ENCODE measurements at regions not wholly inside any gene's neighbourhood (a gene's known extent, or its start where the extent isn't known, plus 50 kb on each side); places are given as distances from the start of the nearest gene placed in this dataset.

GRCh38 chr22:48431536-48432315 lies 1395.9 kb downstream of the BRD1 start:
- Histone ChIP-seq H3K27ac (ENCODE audit: low read depth, low read length) (no peak overlapping the region), H3K9me2 (ENCODE audit: insufficient read depth) (no peaks in the 10 kb centered on the region), H3K9me3 (ENCODE audit: control insufficient read depth in 1 of 2, insufficient read depth in 1 of 2, low read depth in 1 of 2, low read length in 2 of 2) (no peaks in the 10 kb centered on the region), H3K4me3 (replicated peaks in 1 of 2; ENCODE audit: low read depth in 1 of 2, low read length in 2 of 2) (no peak overlapping the region), H3K4me1 (ENCODE audit: control insufficient read depth in 1 of 2, insufficient read depth in 2 of 2, low read length in 2 of 2) (no peaks in the 10 kb centered on the region), H3K9ac (ENCODE audit: low read length) (no peak overlapping the region), H3K27me3 (ENCODE audit: insufficient read depth, low read length) (no peaks in the 10 kb centered on the region; the same call in 1 of the 2 replicates), H2AFZ (ENCODE audit: low read depth, low read length, poor library complexity, severe bottlenecking) (no peak overlapping the region), H3K79me2 (ENCODE audit: insufficient read depth, low read length) (no peaks in the 10 kb centered on the region), H3K4me2 (ENCODE audit: low read length) (no peak overlapping the region), H3K36me3 (ENCODE audit: control insufficient read depth in 1 of 2, insufficient read depth in 2 of 2, low read length in 2 of 2) (no peaks in the 10 kb centered on the region), H4K20me1 (ENCODE audit: insufficient read depth) (no peaks in the 10 kb centered on the region)
- no TSS peak for BruUV-seq (replicated peaks)
- TF ChIP-seq REST (IDR thresholded peaks at IDR 0.05; ENCODE audit: low read depth) (no peak), SIN3A (IDR thresholded peaks at IDR 0.05; ENCODE audit: low read depth) (no peak), EZH2phosphoT487 (IDR thresholded peaks at IDR 0.05; ENCODE audit: borderline replicate concordance) (no peak), EZH2 (IDR thresholded peaks at IDR 0.05) (no peak), CTCF (IDR thresholded peaks at IDR 0.05 in 2 of 3, conservative IDR thresholded peaks at IDR 0.05 in 1 of 3; ENCODE audit: borderline replicate concordance in 1 of 3, insufficient read depth in 1 of 3, low read depth in 2 of 3, low read length in 2 of 3) (no peak), ZBTB33 (IDR thresholded peaks at IDR 0.05; ENCODE audit: extremely low read depth, insufficient replicate concordance, low read length) (no peak), CBX3 (IDR thresholded peaks at IDR 0.05; ENCODE audit: low read depth) (no peak), TCF7L2 (IDR thresholded peaks at IDR 0.05; ENCODE audit: borderline replicate concordance, extremely low read depth, insufficient read depth, insufficient read length) (no peak), ZFX (IDR thresholded peaks at IDR 0.05) (no peak), POLR2A (IDR thresholded peaks at IDR 0.05; ENCODE audit: borderline replicate concordance, extremely low read depth, insufficient read depth, insufficient read length) (no peak), FOSL1 (IDR thresholded peaks at IDR 0.05; ENCODE audit: low read depth) (no peak), YY1 (IDR thresholded peaks at IDR 0.05; ENCODE audit: extremely low read depth, insufficient replicate concordance, low read depth, low read length) (no peak), RAD21 (IDR thresholded peaks at IDR 0.05; ENCODE audit: low read depth) (no peak), SP1 (IDR thresholded peaks at IDR 0.05; ENCODE audit: low read depth) (no peak), CEBPB (IDR thresholded peaks at IDR 0.05; ENCODE audit: low read depth) (no peak), EGR1 (IDR thresholded peaks at IDR 0.05; ENCODE audit: low read depth) (no peak)
- DNase-seq (ENCODE audit: low read depth, low spot score) = no peak
- no peak for ATAC-seq
- RAD21 ChIA-PET (ENCODE audit: low non-redundant PET in 1 of 2, low total read pairs in 2 of 2, uncharacterized antibody in 2 of 2, unreplicated experiment in 2 of 2) = no interaction called here
- intact Hi-C loops (cut with micrococcal nuclease) = no loop called here
- CTCF ChIA-PET = no interaction called here
- POLR2A ChIA-PET = no interaction called here
